ENCODE measurements at regions not wholly inside any gene's neighbourhood (a gene's known extent, or its start where the extent isn't known, plus 50 kb on each side); places are given as distances from the start of the nearest gene placed in this dataset.

- no peak for ATAC-seq
- intact Hi-C loops (cut with DNase I, micrococcal nuclease): no loop called here
- DNase-seq: no peak
Observed at GRCh38 chr11:13102865-13103539, 93.9 kb downstream of the RASSF10 start.

- intact Hi-C loops (cut with DNase I, micrococcal nuclease): no loop called here
- DNase-seq (no peak), ATAC-seq (no peak)
Observed at GRCh38 chr11:13103962-13104554, 94.9 kb downstream of the RASSF10 start.

- peak; percentile 4 for ATAC-seq
- intact Hi-C loops (cut with DNase I, micrococcal nuclease): no loop called here
- no peak for DNase-seq
Observed at GRCh38 chr11:13104619-13105236, 95.6 kb downstream of the RASSF10 start.

- ATAC-seq (peak; percentile 57), DNase-seq (peak; percentile 42 to 47)
- intact Hi-C loops (cut with DNase I, micrococcal nuclease): no loop called here
Observed at GRCh38 chr11:13105237-13105844, 96.2 kb downstream of the RASSF10 start.

- intact Hi-C loops (cut with DNase I, micrococcal nuclease): no loop called here
- ATAC-seq (no peak), DNase-seq (no peak)
Observed at GRCh38 chr11:13107544-13108044, 98.5 kb downstream of the RASSF10 start.

- intact Hi-C loops (cut with DNase I, micrococcal nuclease): no loop called here
- ATAC-seq: no peak
Observed at GRCh38 chr11:13108416-13108815, 99.3 kb downstream of the RASSF10 start.

GRCh38 chr11:13109616-13110015 lies 100.5 kb downstream of the RASSF10 start:
- no peak for ATAC-seq
- intact Hi-C loops (cut with DNase I, micrococcal nuclease): no loop called here

More at GRCh38 chr11:13108416-13108815, 99.3 kb downstream of the RASSF10 start:
- DNase-seq: no peak

GRCh38 chr11:13110145-13110544 lies 101.0 kb downstream of the RASSF10 start:
- ATAC-seq: no peak
- DNase-seq: no peak
- intact Hi-C loops (cut with DNase I, micrococcal nuclease): no loop called here

More at GRCh38 chr11:13109616-13110015, 100.5 kb downstream of the RASSF10 start:
- no peak for DNase-seq

- intact Hi-C loops (cut with DNase I, micrococcal nuclease): no loop called here
- no peak for ATAC-seq
- DNase-seq: no peak
Observed at GRCh38 chr11:13110929-13111812, 102.1 kb downstream of the RASSF10 start.

- intact Hi-C loops (cut with DNase I, micrococcal nuclease): no loop called here
- ATAC-seq: no peak
- no peak for DNase-seq
Observed at GRCh38 chr11:13111813-13112130, 102.7 kb downstream of the RASSF10 start.

- ATAC-seq: peak; percentile 78
- peak; percentile 19 to 44 for DNase-seq
- intact Hi-C loops (cut with DNase I, micrococcal nuclease): no loop called here
Observed at GRCh38 chr11:13114566-13115379, 105.7 kb downstream of the RASSF10 start.

- DNase-seq: no peak
- intact Hi-C loops (cut with DNase I, micrococcal nuclease): no loop called here
- ATAC-seq: no peak
Observed at GRCh38 chr11:13115380-13115675, 106.2 kb downstream of the RASSF10 start.

GRCh38 chr11:13116491-13116890 lies 107.4 kb downstream of the RASSF10 start:
- ATAC-seq (no peak), DNase-seq (no peak)
- intact Hi-C loops (cut with DNase I, micrococcal nuclease): no loop called here

GRCh38 chr11:13117344-13117743 lies 108.2 kb downstream of the RASSF10 start:
- no peak for ATAC-seq
- no peak for DNase-seq
- intact Hi-C loops (cut with DNase I, micrococcal nuclease): no loop called here

- no peak for ATAC-seq
- DNase-seq: no peak
- intact Hi-C loops (cut with DNase I, micrococcal nuclease): no loop called here
Observed at GRCh38 chr11:13118194-13118593, 109.1 kb downstream of the RASSF10 start.

- ATAC-seq (no peak), DNase-seq (no peak)
- intact Hi-C loops (cut with DNase I, micrococcal nuclease): no loop called here
Observed at GRCh38 chr11:13118650-13119049, 109.5 kb downstream of the RASSF10 start.

- intact Hi-C loops (cut with DNase I, micrococcal nuclease): no loop called here
- DNase-seq (no peak), ATAC-seq (no peak)
Observed at GRCh38 chr11:13119361-13119760, 110.2 kb downstream of the RASSF10 start.

- DNase-seq (no peak), ATAC-seq (no peak)
Observed at GRCh38 chr11:13119941-13120520, 110.9 kb downstream of the RASSF10 start.

More at GRCh38 chr11:13119941-13120520, 110.9 kb downstream of the RASSF10 start:
- intact Hi-C loops (cut with DNase I, micrococcal nuclease): no loop called here
